GM12878 (cell line): ENCODE measurements at regions not wholly inside any gene's neighbourhood (a gene's known extent, or its start where the extent isn't known, plus 50 kb on each side); places are given as distances from the start of the nearest gene placed in this dataset.

Experiments
- ATAC-seq: fragments of 200-7000 bp; cut with Tn5 transposase; 3 replicates; pipeline ENCODE4 v1.9.1; 2020; ENCODE audit warnings: mild to moderate bottlenecking, moderate library complexity
- BruUV-seq: library from RNA; stranded (reverse); fragments of 400-500 nt; replicated peaks from 2 replicates; lab custom pipeline; 2021; lab: Mats Ljungman, UMichigan
- CTCF ChIA-PET: fragments of 300-600 bp; sonication (Branson Sonifier 250); formaldehyde crosslinking; extraction: SDS; loops from one replicate; lab custom pipeline; 2021; ENCODE audit warnings: inconsistent platforms; lab: Yijun Ruan, JAX
- POLR2A ChIA-PET: fragments of 350-600 bp; formaldehyde crosslinking; extraction: SDS; loops from one replicate; lab custom pipeline; 2021; ENCODE audit warnings: inconsistent platforms; lab: Charles Lee
- RAD21 ChIA-PET: fragments of 300-600 bp; sonication (Branson Sonifier 250); formaldehyde crosslinking; loops from one replicate; lab custom pipeline; 2023; ENCODE audit warnings: antibody characterized with exemption; ENCODE audit not compliant: unreplicated experiment; lab: Charles Lee
- SMC1A ChIA-PET: fragments of 300-600 bp; sonication (Branson Sonifier 250); formaldehyde crosslinking; loops from one replicate; lab custom pipeline; 2023; ENCODE audit not compliant: unreplicated experiment, uncharacterized antibody; lab: Charles Lee
- DNase-seq: peaks from one replicate; pipeline ENCODE4 v3.0.0-alpha.2; 2011; ENCODE audit warnings: low read depth, low spot score
- FAIRE-seq: peaks from 3 replicates; lab custom pipeline; 2011; peaks lifted over from hg19 to GRCh38; lab: Jason Lieb, UNC
- H2AFZ ChIP-seq: 2 replicates; pipeline ENCODE4 v1.6.0; 2011; ENCODE audit warnings: low read depth, low read length, control low read depth; ENCODE audit not compliant: control insufficient read depth
- H3K27ac ChIP-seq: 2 replicates; pipeline ENCODE4 v1.5.1; 2011; ENCODE audit warnings: control low read depth; ENCODE audit not compliant: control insufficient read depth, insufficient read depth
- H3K27me3 ChIP-seq, 2 experiments: replicated peaks in 1 of 2; 2 replicates each; pipeline versions ENCODE4 v1.6.0 to v1.6.1; 2011; ENCODE audit warnings: low read length in 1 of 2; ENCODE audit not compliant: control insufficient read depth in 2 of 2, insufficient read depth in 2 of 2
- H3K36me3 ChIP-seq, 2 experiments: 2 replicates each; pipeline ENCODE4 v1.5.1; 2011; ENCODE audit warnings: low read length in 1 of 2; ENCODE audit not compliant: control insufficient read depth in 2 of 2, insufficient read depth in 2 of 2
- H3K4me1 ChIP-seq: 2 replicates; pipeline ENCODE4 v1.6.1; 2011; ENCODE audit warnings: mild to moderate bottlenecking, low read length, moderate library complexity, mixed read lengths; ENCODE audit not compliant: control insufficient read depth, insufficient read depth
- H3K4me2 ChIP-seq: 2 replicates; pipeline ENCODE4 v1.6.0; 2011; ENCODE audit warnings: control low read depth; ENCODE audit not compliant: control insufficient read depth, insufficient read depth
- H3K4me3 ChIP-seq: fragments of 200-600 bp; sonication (generic); 2 replicates; pipeline ENCODE4 v1.5.1; 2016
- H3K79me2 ChIP-seq: 2 replicates; pipeline ENCODE4 v1.6.0; 2011; ENCODE audit warnings: low read length; ENCODE audit not compliant: control insufficient read depth, insufficient read depth
- H3K9ac ChIP-seq: 2 replicates; pipeline ENCODE4 v1.8.0; 2011; ENCODE audit warnings: low read length, control low read depth, mixed read lengths; ENCODE audit not compliant: control insufficient read depth, insufficient read depth
- H3K9me3 ChIP-seq: replicated peaks from 3 replicates; pipeline ENCODE4 v1.5.1; 2011; ENCODE audit warnings: mild to moderate bottlenecking, low read length; ENCODE audit not compliant: control insufficient read depth, insufficient read depth
- H4K20me1 ChIP-seq: 2 replicates; pipeline ENCODE4 v1.6.0; 2011; ENCODE audit not compliant: control insufficient read depth, insufficient read depth
- MYC ChIP-seq: IDR thresholded peaks from 2 replicates; pipeline ENCODE4 v1.6.1; 2011; ENCODE audit warnings: mild to moderate bottlenecking, low read length, moderate library complexity, inconsistent platforms; ENCODE audit not compliant: insufficient read depth, insufficient replicate concordance, insufficient read length, severe bottlenecking
- RB1 ChIP-seq: fragments of 450-650 bp; formaldehyde crosslinking; IDR thresholded peaks from 2 replicates; pipeline ENCODE4 v1.6.1; 2017; ENCODE audit warnings: mild to moderate bottlenecking, borderline replicate concordance
- SKIL ChIP-seq: fragments of 450-650 bp; IDR thresholded peaks from 2 replicates; pipeline ENCODE4 v1.6.1; 2017; ENCODE audit warnings: mild to moderate bottlenecking, low read depth, inconsistent platforms; ENCODE audit not compliant: poor library complexity, severe bottlenecking
- SMAD1 ChIP-seq: fragments of 450-650 bp; IDR thresholded peaks from 2 replicates; pipeline ENCODE4 v1.6.1; 2018; ENCODE audit warnings: mild to moderate bottlenecking, low read depth; ENCODE audit not compliant: partially characterized antibody
- WGBS: methylation state at CpG from one replicate; pipeline ENCODE4 v1.1.6; 2016; ENCODE audit warnings: low lambda C conversion rate; ENCODE audit not compliant: insufficient replicate concordance, insufficient coverage; ENCODE audit errors: missing lambda C conversion rate; 5-methylcytosine and 5-hydroxymethylcytosine counted together
- in situ Hi-C: fragments of 300-500 bp; cut with MboI; formaldehyde crosslinking; loops from 9 replicates; pipeline ENCODE4 v1.14.3; 2018; ENCODE audit warnings: mixed read lengths
- intact Hi-C: fragments of 100-400 bp; cut with micrococcal nuclease; formaldehyde crosslinking; loops from one replicate; pipeline ENCODE4 v1.14.2; 2022; ENCODE audit not compliant: unreplicated experiment

DNA sequence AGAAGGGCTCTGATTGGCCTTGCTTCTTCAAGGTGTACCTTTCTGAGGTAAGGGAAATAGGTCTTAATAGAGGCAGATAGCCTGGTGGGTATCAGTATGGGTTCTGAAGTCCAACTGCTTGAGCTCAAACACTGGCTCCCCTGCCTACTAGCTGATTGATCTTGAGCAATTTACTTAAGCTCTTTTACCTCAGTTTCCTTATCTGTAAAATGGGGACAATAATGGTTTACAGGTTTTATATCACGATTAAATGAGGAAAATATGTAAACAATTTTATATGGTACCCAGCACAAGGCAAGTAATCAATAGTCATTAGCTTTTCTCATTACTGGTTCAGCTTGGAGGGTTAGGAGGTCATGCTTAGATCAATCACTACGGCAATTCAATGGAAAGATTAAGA is 75.8 kb upstream of the VTCN1 start:
- Histone ChIP-seq H3K27ac (no peak overlapping the region), H3K4me1 (no peaks in the 10 kb centered on the region), H3K36me3 (no peaks in the 10 kb centered on the region), H3K4me2 (no peak overlapping the region), H3K79me2 (no peaks in the 10 kb centered on the region), H3K4me3 (no peak overlapping the region), H4K20me1 (no peaks in the 10 kb centered on the region), H2AFZ (no peak overlapping the region), H3K9me3 (no peaks in the 10 kb centered on the region), H3K9ac (no peak overlapping the region), H3K27me3 (peaks cover 0 to 2% of the 10 kb centered on the region in 2 experiments; a peak in 1 of 4 replicates)
- in situ Hi-C loops (no loop called here), intact Hi-C loops (no loop called here)
- no peak for ATAC-seq
- ChIA-PET SMC1A (no interaction called here), CTCF (no interaction called here), POLR2A (no interaction called here), RAD21 (interaction anchor here (1.3 kb wide), 1 partner anchor 158 kb away, joined by 5 read pairs; no protein-coding TSS in a partner anchor)
- TF ChIP-seq MYC: no peak
- DNase-seq: no peak
- 11% methylated on average over 2 of the region's 2 CpGs for WGBS
- no TSS peak for BruUV-seq
- FAIRE-seq: no peak

GRCh38 chr1:117286145-117286544 is 75.4 kb upstream of the VTCN1 start:
- intact Hi-C loops: no loop called here
- H4K20me1 ChIP-seq: no peaks in the 10 kb centered on the region
- WGBS: 20% methylated on average over 1 of the region's 1 CpG
- H3K9ac ChIP-seq: no peak overlapping the region
- ChIA-PET SMC1A (no interaction called here), POLR2A (no interaction called here), RAD21 (interaction anchor here (1.3 kb wide), 1 partner anchor 157 kb away, joined by 5 read pairs; no protein-coding TSS in a partner anchor), CTCF (no interaction called here)
- FAIRE-seq (no peak), DNase-seq (no peak), ATAC-seq (no peak)
- no peaks in the 10 kb centered on the region for H3K9me3 ChIP-seq
- H2AFZ ChIP-seq: no peak overlapping the region
- peaks cover 0 to 2% of the 10 kb centered on the region in 2 experiments; a peak in 1 of 4 replicates for H3K27me3 ChIP-seq
- no TSS peak for BruUV-seq
- no peak overlapping the region for H3K27ac ChIP-seq
- no peak overlapping the region for H3K4me3 ChIP-seq
- H3K36me3 ChIP-seq: no peaks in the 10 kb centered on the region
- H3K4me2 ChIP-seq: no peak overlapping the region
- TF ChIP-seq SMAD1: no peak
- no peak for TF ChIP-seq SKIL
- TF ChIP-seq RB1: no peak
- no peaks in the 10 kb centered on the region for H3K79me2 ChIP-seq
- in situ Hi-C loops: no loop called here
- no peaks in the 10 kb centered on the region for H3K4me1 ChIP-seq
